Left renal cortex interstitium (tissue), 4 donors: ENCODE measurements at regions not wholly inside any gene's neighbourhood (a gene's known extent, or its start where the extent isn't known, plus 50 kb on each side); places are given as distances from the start of the nearest gene placed in this dataset.

ENCODE experiments used
- DNase-seq, 4 donors: peaks; one replicate each; pipeline ENCODE4 v3.0.0-alpha.2; 2013; ENCODE audit warnings: low read depth in 4 of 4, low spot score in 2 of 4, missing footprints in 1 of 4

- no peak for DNase-seq
These were observed 246.6 kb upstream of the PLET1 start for GRCh38 chr11:112507281-112507680.

GRCh38 chr11:112508750-112509149 lies 248.1 kb upstream of the PLET1 start:
- no peak for DNase-seq

- no peak for DNase-seq
These were observed 248.6 kb upstream of the PLET1 start for GRCh38 chr11:112509300-112509699.

- no peak for DNase-seq
These were observed 250.6 kb upstream of the PLET1 start for GRCh38 chr11:112511271-112511670.

GRCh38 chr11:112511911-112512310 lies 251.3 kb upstream of the PLET1 start:
- DNase-seq = no peak

GRCh38 chr11:112513417-112513816 lies 252.8 kb upstream of the PLET1 start:
- no peak for DNase-seq

GRCh38 chr11:112514011-112514740 lies 253.5 kb upstream of the PLET1 start:
- DNase-seq = no peak

GRCh38 chr11:112516261-112516660 lies 255.6 kb upstream of the PLET1 start:
- no peak for DNase-seq

- no peak for DNase-seq
These were observed 256.1 kb upstream of the PLET1 start for GRCh38 chr11:112516755-112517154.

- no peak for DNase-seq
These were observed 257.7 kb upstream of the PLET1 start for GRCh38 chr11:112518371-112518770.

- no peak for DNase-seq
These were observed 259.1 kb upstream of the PLET1 start for GRCh38 chr11:112519751-112520150.

GRCh38 chr11:112520354-112520753 lies 259.7 kb upstream of the PLET1 start:
- no peak for DNase-seq

- DNase-seq = no peak
These were observed 261.9 kb upstream of the PLET1 start for GRCh38 chr11:112522536-112522935.

GRCh38 chr11:112523031-112523430 lies 262.4 kb upstream of the PLET1 start:
- DNase-seq = no peak

- no peak for DNase-seq
These were observed 262.8 kb upstream of the PLET1 start for GRCh38 chr11:112523477-112523876.

- no peak for DNase-seq
These were observed 263.3 kb upstream of the PLET1 start for GRCh38 chr11:112523951-112524350.

- DNase-seq = no peak
These were observed 264.1 kb upstream of the PLET1 start for GRCh38 chr11:112524798-112525197.

GRCh38 chr11:112525270-112525669 lies 264.6 kb upstream of the PLET1 start:
- no peak for DNase-seq

- no peak for DNase-seq
These were observed 265.4 kb upstream of the PLET1 start for GRCh38 chr11:112525844-112526590.

GRCh38 chr11:112526699-112527416 lies 266.2 kb upstream of the PLET1 start:
- no peak for DNase-seq

GRCh38 chr11:112529071-112529470 lies 268.4 kb upstream of the PLET1 start:
- DNase-seq = no peak

- DNase-seq = no peak
These were observed 271.8 kb upstream of the PLET1 start for GRCh38 chr11:112532506-112532905.
